GM20000 (cell line): ENCODE measurements at regions not wholly inside any gene's neighbourhood (a gene's known extent, or its start where the extent isn't known, plus 50 kb on each side); places are given as distances from the start of the nearest gene placed in this dataset.

Source experiments
- DNase-seq: peaks from one replicate; pipeline ENCODE4 v3.0.0; 2012; ENCODE audit warnings: low spot score
- TF ChIP-seq, protein P1 (sequence below): IDR thresholded peaks from 2 replicates; pipeline ENCODE4 v1.5.1; 2012; ENCODE audit warnings: mild to moderate bottlenecking, control low read depth; ENCODE audit errors: extremely low read depth, missing control alignments

DNA sequence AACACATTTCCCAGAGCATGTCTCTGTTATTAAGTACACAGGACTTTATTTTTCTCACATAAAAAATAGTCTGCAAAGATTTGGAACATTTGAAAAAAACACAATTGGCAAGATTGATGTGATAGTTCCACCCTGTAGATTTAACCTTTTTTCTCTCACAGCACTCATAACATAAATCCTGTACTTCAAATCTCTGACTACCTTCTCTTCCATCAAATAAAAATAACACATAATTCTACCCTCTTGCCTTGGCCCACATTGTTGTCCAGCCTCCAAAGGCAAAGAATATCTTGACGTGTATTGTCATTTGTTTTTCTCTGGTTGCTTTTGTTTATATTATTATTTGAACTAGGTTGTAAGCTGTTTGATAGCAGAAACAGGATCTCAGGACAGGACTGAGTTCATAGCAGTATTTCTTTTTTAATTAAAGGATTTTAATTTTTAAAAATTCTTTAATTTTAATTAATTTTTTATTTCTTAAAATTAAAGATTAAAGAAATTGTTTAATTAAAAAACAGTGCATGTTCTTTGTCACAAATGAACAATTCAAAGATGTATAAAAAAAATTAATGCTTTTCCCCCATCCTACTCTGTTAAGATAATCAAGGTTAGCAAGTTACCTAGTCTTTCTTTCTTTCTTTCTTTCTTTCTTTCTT is 69.1 kb upstream of the PCSK1 start:
- no peak for DNase-seq
- TF ChIP-seq, protein P1, sequence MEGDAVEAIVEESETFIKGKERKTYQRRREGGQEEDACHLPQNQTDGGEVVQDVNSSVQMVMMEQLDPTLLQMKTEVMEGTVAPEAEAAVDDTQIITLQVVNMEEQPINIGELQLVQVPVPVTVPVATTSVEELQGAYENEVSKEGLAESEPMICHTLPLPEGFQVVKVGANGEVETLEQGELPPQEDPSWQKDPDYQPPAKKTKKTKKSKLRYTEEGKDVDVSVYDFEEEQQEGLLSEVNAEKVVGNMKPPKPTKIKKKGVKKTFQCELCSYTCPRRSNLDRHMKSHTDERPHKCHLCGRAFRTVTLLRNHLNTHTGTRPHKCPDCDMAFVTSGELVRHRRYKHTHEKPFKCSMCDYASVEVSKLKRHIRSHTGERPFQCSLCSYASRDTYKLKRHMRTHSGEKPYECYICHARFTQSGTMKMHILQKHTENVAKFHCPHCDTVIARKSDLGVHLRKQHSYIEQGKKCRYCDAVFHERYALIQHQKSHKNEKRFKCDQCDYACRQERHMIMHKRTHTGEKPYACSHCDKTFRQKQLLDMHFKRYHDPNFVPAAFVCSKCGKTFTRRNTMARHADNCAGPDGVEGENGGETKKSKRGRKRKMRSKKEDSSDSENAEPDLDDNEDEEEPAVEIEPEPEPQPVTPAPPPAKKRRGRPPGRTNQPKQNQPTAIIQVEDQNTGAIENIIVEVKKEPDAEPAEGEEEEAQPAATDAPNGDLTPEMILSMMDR, result no peak

- TF ChIP-seq, protein P1, result no peak
- no peak for DNase-seq
Observed at GRCh38 chr5:96503501-96504236, 70.6 kb upstream of the PCSK1 start.

- TF ChIP-seq, protein P1, result no peak
- no peak for DNase-seq
Observed at GRCh38 chr5:96506376-96506775, 73.3 kb upstream of the PCSK1 start.

DNA sequence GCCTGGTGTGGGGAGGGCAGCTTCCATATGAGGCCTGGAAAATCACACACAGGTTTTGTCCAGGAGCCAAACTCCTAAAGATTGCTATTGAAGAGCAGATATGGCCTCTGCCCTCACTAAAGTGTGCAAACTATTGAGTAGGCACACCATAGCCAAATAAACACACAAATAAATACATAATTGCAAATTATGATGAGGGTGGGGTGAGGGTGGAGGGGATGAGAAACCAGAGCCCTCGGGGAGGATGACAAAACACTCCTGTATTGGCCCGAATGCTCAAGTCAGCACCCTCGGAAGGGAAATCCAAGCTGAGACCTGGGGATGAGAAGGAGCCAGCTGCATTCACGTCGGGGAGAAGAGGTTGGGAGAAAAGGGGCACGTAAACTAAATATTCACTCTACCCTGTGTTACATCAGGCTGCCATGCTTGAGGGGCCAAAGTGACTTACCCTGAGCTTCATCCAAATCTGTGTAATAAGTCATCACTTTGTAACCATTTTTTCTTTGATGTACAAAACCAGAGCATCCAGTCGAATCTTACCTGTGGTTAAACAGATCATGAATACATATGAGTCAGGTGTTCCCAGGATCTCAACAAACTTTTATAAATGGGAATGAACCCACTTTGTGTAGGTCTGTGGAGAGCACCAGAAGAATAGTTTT is 73.9 kb upstream of the PCSK1 start:
- TF ChIP-seq, protein P1, result no peak

DNA sequence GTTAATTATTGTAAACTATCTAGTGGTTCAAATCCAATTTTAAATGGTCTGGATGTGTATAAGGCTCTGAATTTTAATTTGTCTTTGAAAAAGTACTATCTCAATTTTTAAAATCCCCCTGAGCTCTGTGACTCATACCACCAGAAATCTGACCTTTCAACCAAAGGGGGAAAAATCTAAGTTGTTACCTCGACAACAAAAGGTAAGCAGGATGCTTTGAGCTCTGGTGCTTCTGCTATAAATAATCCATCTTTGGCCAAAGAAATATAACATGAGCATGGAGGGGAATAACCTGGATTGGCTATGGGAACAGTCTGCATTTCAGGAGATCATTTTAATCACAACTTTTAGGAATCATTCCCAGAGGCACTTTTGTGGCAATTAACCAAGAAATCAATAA is 76.3 kb upstream of the PCSK1 start:
- DNase-seq, result no peak
- TF ChIP-seq, protein P1, result no peak

More for the DNA sequence above, 73.9 kb upstream of the PCSK1 start:
- no peak for DNase-seq

DNA sequence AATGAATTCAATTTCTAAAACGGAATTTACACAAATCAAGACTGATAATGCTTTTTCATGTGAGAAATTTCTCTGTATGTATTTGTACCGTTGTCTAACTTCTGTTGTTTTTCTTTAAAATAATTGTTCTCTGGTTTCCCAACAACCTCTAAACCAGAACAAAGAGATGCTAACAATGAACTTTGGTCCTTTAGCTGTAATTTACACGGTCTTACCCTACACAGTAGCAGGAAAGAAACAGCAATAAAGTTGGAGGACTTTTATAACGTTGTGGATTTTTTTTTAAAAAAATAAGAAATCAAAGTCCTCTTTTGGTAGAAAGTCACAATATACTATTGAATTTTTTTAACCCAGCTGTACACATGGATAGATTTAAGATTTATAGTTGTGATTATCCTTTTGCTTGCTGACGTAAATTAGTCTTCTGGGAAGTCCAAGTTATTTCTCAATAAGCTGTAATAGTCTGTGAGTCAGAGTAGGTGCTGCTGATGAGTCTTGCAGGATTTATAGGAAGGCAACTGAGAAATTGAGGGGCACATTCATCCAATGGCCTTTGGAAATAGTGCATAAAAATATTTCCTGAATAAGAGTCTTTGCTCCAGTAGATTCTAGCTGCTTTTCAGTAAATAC is 76.8 kb upstream of the PCSK1 start:
- TF ChIP-seq, protein P1, result no peak
- DNase-seq, result no peak
